HG03280 (cell line): ENCODE measurements at regions not wholly inside any gene's neighbourhood (a gene's known extent, or its start where the extent isn't known, plus 50 kb on each side); places are given as distances from the start of the nearest gene placed in this dataset.

Experiments
- ATAC-seq: cut with Tn5 transposase; IDR thresholded peaks from one replicate; pipeline ENCODE4 v1.9.1; 2021; ENCODE audit warnings: mild to moderate bottlenecking, moderate library complexity; ENCODE audit not compliant: unreplicated experiment

DNA sequence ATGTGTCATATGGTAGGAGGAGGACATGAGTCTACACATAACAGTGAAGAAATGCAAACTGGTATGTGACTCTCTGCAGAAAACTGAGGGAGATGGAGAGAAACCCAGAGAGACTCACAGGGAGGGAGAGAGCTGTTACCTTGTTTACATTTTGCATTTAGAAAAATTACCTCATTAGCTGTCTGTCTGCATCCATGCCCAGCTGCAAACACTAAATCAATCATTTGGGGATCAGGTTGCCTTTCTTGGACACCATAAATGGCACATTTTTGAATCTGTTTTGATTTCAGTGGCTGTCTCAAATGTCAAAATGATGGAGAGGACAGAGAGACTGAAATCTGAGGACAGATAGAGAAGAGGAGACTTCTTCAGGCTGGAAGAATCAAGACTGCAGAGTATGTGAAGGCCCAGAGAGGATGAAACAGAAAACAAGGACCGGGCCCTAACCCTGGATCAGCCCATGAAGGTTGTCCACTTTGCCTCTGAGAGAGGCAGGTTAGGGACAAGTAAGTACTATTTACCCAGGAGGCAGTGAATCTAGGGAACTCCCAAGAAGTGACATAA is 92.2 kb downstream of the UNC5CL start:
- ATAC-seq = no peak

DNA sequence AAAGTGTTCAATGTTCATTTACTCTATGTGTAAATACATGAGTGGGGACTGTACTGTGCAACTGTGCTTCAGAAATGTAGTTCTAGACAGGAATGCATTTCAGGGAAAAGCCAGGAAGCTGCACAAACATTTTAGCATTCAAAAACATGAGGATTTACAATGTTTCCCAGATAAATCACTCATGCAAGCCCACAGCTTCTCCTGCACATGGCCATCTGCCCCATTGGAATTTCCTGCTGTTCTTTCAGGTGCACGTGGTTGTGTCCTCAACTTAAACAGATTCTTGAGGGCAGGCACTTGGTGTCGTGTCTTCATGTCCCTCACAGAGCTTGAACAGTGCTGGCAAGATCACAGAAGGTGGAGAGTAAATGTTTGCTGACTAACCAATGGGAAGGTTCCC is 101.5 kb downstream of the UNC5CL start:
- ATAC-seq = no peak

DNA sequence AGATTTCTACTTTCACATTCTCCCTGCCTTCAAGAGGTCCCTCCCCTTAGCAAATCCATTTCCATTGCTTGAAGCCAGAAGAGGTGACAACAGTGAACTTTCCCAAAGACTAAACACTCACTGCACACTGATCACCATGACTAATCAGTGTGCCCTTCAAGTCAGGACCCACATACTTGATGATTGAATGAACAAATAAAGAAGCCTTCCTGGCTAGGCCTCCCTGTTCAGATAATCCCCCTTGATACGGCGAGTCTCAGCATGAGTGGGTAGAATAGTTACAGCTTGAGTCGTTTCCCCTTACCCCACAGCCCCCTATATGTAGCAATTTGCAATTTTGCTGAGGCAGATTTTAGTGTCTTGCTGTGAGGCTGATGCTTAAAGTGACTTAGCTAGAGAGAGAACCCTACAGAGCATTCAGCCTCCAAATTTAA is 102.2 kb downstream of the UNC5CL start:
- ATAC-seq = no peak

DNA sequence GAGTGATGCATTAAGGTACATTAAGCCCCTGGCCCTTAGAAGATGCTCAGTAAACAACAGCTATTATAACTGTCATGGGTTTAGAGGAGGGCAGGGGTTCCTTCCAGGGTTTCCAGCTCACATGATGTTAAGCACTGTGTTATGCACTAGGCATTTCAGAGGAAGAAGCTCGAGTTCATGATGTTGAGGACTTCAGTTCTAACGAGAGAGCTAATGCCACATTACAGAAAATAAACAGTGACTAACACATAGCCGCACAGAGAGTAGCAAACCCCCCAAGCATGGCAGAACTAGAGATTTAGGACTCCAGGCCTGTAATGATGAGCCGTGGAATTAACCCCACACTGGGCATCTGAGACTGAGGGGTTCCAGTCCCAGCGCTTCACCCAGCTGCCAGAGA is 105.2 kb downstream of the UNC5CL start:
- no peak for ATAC-seq

DNA sequence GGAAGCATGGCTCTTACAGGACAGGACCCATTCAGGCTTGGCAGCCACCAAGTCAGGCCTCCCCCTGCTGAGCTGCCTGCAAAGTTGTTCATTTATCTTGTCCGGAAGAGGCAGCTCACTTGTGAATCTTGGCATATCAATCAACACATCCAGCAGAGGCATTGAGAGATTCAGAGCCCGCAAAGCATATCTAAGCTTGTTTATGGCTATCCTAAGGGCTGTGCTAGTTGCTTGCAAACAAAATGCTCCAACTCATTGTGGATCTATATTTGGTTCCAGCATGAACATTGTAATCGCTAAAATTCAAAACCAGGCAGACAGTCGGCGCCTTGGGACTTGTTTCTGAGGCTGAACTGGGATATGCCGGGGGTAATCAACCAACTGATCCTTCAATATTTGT is 106.1 kb downstream of the UNC5CL start:
- ATAC-seq = no peak

DNA sequence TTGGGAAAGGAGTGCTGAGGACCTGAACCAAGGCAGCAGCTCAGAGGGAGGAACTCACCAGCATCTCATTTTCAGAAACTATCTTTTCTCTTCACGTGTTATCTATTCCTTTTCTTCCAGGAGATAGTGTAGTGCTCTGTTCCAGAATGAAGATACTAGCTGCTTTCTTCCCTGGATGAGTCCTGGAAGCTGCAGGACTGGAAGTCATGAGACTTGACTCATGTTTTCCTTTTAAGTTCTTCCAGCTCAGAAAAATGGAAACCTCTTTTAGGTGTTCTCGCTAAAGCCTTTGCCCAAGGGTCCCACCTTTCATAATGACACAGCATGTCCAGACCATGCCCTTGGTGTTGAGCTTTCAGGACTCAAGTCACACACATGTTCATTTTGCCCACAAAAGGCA is 106.7 kb downstream of the UNC5CL start:
- no peak for ATAC-seq

DNA sequence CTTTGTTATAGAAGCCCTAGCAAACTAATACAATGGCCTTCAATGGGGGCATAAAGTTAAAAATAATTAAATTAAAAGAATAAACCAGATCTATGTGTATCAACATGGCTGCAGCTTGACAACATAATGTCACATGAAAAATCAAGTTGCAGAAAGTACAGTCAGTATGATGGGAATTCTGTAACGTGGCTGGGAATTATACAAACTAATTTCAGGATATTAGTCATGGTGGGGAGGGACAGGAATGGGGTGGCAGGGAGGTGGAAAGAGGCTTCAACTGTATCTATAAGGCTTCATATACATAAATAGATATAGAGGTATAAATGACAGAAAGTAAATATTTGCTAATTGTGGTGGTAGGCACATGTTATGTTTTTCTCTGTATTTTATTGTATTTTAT is 107.1 kb downstream of the UNC5CL start:
- ATAC-seq = no peak

DNA sequence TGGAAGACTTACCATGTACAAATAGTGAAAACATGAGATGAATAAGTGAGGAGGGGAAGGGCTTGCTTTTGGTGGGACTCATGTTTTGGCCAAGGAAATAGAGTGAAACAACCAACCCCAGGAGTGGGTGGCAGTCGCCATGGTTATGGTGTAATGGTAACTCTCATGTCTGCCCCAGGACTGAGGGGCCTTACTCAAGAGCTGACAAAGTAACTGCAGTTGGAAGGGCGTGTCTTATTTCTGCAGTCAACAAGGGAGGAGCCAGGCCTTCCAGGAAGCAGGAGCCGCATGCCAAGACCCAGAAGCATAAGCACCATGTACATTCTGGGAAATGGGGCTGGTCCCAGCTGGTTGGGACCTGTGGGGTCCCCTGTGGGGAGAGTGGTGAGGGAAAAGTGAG is 108.5 kb downstream of the UNC5CL start:
- no peak for ATAC-seq

DNA sequence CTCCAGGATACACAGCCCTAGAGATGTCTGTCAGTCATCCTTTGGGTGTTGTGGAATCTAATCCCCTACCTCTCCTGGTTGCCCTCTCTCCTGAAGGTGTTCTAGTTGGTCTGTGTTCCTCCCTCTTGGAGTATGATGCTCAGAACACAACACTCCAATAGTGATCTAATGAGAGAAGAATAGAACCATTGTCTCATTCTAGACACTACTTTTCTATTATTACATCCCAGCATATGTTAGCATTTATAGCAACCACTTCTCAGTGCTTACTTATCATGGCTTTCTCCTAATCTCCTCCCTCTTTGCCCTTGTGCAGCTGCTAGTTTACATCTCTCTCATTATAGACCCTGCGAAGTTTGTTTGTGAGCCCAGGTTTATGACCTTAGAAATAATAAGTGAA is 109.0 kb downstream of the UNC5CL start:
- ATAC-seq = no peak

DNA sequence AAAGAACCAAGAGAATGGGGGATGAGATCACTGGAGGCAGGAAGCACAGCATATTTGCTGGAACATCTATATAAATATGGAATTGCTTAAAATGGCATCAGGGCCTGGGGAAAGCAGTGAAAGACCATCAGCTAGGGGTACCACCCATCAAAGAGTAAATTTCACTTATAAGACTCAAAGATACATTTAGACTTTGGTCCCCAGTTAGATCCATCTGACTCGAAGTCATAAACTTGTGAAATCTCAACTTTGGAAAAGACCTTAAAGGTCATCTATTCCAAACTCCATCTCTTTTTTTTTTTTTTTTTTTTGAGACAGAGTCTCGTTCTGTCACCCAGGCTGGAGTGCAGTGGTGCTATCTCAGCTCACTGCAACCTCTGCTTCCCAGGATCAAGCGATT is 109.8 kb downstream of the UNC5CL start:
- ATAC-seq = no peak

DNA sequence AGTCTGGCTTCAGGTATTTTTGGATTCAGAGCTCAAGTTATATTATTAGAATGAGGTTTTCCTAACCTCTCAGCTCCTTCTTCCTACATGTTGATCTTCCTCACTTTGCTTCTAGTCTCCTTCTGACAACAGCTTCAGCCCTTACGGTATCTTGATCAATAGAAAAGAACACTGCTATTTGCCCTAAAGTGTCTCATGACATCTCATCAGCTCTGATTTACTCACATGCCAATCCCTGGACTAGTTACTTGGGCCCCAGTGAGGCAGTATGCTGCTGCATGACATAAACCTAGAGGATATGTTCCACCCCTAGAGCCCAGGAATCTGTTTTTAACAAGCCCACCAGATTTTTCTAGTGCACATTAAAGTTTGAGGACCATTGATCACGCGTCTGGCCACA is 110.3 kb downstream of the UNC5CL start:
- ATAC-seq = no peak

DNA sequence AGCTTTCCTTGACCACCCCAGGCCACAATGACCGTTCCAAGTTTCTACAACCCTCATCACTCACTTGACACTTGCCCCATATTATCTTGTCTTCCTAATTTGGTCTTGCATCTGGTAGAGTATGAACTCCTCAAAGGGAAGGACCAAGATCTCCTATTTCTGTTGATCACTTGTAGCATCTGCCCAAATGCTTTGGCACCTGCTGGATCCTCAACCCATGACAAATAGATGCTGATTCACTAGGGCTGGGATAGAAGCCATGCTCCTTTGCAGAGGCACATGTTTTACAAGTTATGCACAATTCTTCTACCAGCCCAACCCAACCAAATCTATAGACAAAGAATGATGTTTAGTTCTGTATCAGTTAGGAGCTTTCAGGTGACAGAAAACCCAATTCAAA is 110.7 kb downstream of the UNC5CL start:
- ATAC-seq = no peak

DNA sequence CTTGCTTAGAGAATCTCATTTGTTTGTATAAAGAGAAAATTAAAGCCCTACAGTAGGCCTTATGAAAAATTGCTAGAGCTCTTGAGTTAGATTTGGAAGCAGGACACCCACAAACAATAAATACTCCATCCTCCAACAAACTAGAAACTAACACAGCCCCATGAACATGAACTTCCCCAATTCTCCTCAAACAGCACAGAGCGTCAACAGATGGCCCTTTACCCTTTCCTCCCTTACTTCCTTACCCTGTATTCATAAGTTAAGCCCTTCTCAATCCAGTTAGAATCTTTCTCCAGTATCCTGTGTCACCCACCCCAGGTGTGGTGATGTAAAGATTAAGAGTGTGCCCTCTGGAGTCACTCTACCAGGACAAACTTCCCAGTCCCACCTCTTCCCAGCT is 113.7 kb downstream of the UNC5CL start:
- no peak for ATAC-seq

DNA sequence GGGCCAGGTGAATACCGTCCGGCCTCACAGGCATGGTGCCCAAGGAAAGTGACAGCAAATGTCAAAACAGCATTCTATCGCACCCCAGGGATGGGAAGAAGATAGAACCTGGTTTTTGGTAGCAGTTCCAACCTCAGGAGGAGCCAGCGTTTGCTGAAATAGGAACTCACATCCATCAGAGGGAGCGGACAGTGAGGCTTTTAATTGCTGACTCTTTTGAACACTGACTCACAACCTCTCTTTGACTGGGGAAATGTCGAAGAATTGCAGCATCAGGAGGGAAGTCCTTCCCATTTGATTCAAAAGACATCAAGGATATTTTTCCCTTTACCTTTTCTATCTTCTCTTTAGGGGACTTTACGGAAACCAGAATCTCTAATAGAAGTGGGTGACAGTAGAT is 114.2 kb downstream of the UNC5CL start:
- no peak for ATAC-seq

DNA sequence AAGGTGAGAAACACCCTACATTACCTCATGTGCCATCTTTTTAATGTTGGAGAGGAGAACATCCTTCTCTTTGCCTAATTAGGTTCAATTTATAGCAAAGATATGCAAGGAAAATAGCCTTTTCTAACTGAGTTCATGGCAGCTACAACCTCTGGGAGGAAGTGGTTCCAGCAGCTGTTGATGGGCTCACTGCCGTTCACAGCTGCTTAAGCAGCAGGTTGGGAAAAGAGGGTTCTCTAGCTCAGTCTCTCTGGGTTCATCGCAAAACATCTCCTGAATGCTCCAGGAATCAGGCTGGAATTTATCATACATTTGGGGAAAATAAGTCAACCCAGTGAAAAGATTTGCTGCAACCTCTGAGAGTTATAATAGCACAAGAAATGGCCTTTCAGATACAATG is 115.1 kb downstream of the UNC5CL start:
- ATAC-seq = no peak

DNA sequence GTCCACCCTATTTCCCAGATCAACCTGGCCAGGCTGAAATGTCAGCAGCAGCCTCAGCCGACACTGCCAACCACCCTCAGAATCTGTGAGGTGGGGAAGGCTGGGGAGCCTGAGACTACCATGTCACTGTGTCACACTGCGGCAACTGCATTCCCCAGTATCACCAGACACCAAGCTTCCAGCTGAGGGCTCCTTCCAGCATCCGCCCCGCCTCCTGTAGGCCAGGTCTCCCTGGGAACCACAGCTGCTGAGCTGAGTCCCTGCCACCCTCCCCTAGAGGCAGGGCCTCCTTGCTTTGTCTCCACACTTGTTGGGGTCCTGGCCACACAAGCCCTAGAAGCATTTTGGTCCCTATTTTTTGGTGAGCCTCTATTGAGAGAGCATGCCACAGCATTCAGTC is 115.7 kb downstream of the UNC5CL start:
- ATAC-seq = no peak

DNA sequence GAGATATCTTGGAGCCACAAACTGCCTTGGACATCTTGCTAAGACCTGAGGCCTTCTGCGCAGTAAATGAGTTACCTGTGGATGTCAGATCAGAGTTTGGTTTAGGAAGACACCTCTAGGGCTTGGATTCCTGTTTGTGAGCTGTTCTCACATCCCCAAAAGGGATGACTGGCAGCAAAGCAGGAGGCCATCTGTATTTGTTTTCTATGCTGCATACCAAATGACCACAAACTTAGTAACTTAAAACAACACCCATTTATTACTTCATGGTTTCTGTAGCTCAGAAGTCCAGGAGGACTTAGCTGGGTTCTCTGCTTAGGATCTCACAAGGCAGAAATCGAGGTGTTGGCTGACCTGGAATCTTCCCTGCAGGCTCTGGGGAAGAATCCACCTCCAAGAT is 116.7 kb downstream of the UNC5CL start:
- ATAC-seq = no peak

DNA sequence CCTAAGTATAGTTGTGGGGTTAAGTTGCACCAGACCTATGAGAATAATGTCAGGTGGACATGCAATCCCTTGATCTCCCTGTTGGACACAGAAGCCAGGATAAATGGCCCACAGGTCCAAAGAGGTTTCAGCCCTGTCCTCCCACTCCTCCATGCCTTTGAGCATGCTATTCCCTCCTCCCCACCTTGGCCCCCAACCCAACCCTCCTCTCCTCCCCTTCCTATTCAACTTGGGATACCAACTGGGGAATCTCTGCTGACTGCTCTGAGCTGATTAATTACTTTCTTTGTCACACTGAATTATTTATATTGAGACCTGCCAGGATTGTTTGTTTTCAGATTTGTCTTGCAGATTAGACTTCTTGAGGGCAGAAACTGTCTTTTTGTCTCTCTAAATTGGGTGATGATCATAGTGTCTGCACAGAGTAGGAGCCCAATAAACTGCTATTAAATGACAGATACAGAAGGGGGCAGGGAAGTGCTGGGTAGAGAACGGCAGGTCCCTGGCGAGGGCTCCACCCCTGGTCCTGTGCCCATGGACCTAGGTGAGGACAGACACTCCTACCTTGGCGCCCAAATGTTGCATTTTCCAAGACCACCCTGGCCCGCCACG is 120.9 kb downstream of the UNC5CL start:
- ATAC-seq = no peak

DNA sequence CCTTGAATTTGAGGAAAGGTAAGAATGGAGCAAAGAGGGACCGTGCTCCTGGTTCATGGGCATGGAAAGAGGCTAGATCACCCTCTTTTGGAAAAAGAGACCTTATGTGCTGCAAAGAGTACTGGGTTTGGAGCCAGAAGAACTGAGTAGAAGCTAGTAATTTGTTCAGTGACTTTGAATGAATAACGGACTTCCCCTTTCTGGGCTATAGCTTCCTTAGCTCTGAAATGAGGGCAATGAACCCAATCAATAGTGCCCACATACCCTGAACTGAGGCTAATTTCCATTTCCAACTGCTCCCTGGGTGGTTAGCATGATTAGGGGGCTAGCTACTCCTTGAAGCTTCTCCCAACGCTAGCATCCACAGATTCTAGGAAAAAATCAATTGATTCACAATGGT is 121.4 kb downstream of the UNC5CL start:
- ATAC-seq = no peak

DNA sequence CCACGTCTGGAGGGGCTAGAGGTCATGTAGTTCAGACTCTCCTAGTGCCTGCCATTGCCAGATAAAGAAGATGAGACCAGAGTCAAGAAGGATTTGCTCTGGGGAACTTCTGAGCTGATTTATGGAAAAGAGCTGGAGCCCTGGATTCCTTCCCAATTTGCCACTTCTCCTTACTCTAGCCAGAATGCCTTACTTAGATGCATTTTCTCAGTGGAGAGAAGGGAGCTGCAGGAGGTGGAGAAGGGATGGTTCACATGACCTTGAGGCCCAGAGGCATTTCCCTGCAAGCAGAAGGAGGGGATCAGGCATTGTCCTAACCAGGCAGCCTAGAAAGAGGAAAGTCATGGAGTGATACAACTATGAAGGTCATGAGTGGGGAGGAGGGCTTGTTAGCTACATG is 122.2 kb downstream of the UNC5CL start:
- ATAC-seq = no peak

DNA sequence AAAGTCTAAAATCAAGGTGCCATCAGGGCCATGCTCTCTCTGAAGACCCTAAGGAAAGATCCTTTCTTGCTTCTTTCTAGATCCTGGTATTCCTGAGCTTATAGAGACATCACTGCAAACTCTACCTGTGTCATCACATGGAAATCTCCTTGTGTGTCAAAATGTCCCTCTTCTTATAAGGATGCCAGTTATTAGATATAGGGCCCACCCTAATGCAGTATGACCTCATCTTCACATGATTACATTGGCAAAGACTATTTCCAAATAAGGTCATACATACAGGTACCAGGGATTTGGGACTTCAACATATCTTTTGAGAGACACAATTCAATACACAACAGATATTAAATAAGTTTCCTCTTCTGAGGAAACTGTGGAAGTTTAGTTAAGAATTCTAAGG is 123.9 kb downstream of the UNC5CL start:
- ATAC-seq = no peak

DNA sequence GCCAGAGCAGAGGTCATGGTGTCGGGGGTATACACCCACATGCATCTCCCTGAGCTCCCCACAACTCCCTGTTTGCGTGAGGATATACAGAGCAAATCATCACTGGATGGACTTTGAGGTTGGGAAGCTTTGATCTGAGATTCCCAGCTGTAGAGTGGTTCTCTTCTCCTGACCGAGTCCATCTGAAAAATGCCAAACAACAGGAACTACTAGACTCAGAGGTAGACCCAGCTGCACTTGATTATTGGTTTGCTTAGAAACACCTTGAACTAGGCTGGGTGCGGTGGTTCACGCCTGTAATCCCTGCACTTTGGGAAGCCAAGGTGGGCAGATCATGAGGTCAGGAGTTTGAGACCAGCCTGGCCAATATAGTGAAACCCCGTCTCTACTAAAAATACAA is 125.0 kb downstream of the UNC5CL start:
- ATAC-seq = no peak
